ENCODE measurements at regions not wholly inside any gene's neighbourhood (a gene's known extent, or its start where the extent isn't known, plus 50 kb on each side); places are given as distances from the start of the nearest gene placed in this dataset.
"Not testable (repeated sequence)": the region's sequence is repeated elsewhere in the genome, so short reads cannot be mapped to it uniquely, and the experiment has no call there.

GRCh38 chr1:204782118-204782700, 88.5 kb upstream of the NFASC start:
- H3K36me3 ChIP-seq (ENCODE audit: insufficient read depth, low read length): no peaks in the 10 kb centered on the region
- no peak overlapping the region for H3K4me3 ChIP-seq (ENCODE audit: low read depth in 1 of 2, low read length in 2 of 2)
- no peaks in the 10 kb centered on the region for H3K27me3 ChIP-seq (ENCODE audit: control insufficient read depth in 1 of 2, insufficient read depth in 2 of 2, low read length in 2 of 2)
- H3K4me1 ChIP-seq (ENCODE audit: insufficient read depth, low read length): no peaks in the 10 kb centered on the region
- no peak overlapping the region for H3K27ac ChIP-seq (ENCODE audit: low read depth, low read length)
- no peak overlapping the region for H3K9ac ChIP-seq (ENCODE audit: low read length)
- no peaks in the 10 kb centered on the region for H3K9me3 ChIP-seq (ENCODE audit: low read length)

DNA sequence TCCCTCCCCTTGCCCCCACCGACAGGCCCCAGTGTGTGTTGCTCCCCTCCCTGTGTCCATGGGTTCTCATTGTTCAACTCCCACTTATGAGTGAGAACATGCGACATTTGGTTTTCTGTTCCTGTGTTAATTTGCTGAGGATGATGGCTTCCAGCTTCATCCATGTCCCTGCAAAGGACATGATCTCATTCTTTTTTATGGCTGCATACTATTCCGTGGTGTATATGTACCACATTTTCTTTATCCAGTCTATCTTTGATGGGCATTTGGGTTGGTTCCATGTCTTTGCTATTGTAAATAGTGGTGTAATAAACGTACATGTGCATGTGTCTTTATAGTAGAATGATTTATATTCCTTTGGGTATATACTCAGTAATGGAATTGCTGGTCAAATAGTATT, 85.6 kb upstream of the NFASC start:
- not testable (repeated sequence) for H3K27me3 ChIP-seq (ENCODE audit: control insufficient read depth in 1 of 2, insufficient read depth in 2 of 2, low read length in 2 of 2); H3K4me3 ChIP-seq (ENCODE audit: low read depth in 1 of 2, low read length in 2 of 2); H3K4me1 ChIP-seq (ENCODE audit: insufficient read depth, low read length); H3K9ac ChIP-seq (ENCODE audit: low read length); H3K36me3 ChIP-seq (ENCODE audit: insufficient read depth, low read length); H3K9me3 ChIP-seq (ENCODE audit: low read length); H3K27ac ChIP-seq (ENCODE audit: low read depth, low read length)

DNA sequence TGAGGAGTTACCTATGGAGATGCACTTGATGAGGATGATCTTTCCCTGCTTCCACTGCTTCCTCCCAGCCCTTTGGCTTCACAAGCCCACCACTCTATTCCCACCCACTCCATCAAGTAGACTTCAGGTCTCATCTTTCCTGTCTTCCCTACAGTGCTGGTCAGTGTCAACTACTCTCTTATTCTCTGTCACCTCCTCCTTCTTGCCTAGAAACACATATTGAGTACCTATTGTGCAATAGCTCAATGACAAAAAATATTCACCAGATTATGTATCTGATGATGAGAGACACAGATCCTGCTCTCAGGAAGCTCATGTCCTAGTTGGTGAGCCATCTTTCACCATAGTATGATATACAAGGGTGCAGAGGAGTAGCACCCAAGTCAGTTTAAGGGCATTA, 82.2 kb upstream of the NFASC start:
- Histone ChIP-seq H3K36me3 (ENCODE audit: insufficient read depth, low read length) (no peaks in the 10 kb centered on the region), H3K27me3 (ENCODE audit: control insufficient read depth in 1 of 2, insufficient read depth in 2 of 2, low read length in 2 of 2) (peaks cover 5 to 8% of the 10 kb centered on the region in 2 donors), H3K27ac (ENCODE audit: low read depth, low read length) (no peak overlapping the region), H3K4me3 (ENCODE audit: low read depth in 1 of 2, low read length in 2 of 2) (no peak overlapping the region), H3K4me1 (ENCODE audit: insufficient read depth, low read length) (no peaks in the 10 kb centered on the region), H3K9me3 (ENCODE audit: low read length) (no peaks in the 10 kb centered on the region), H3K9ac (ENCODE audit: low read length) (no peak overlapping the region)

GRCh38 chr1:204791453-204792353, 79.0 kb upstream of the NFASC start:
- Histone ChIP-seq H3K27me3 (ENCODE audit: control insufficient read depth in 1 of 2, insufficient read depth in 2 of 2, low read length in 2 of 2) (peaks cover 5 to 8% of the 10 kb centered on the region in 2 donors), H3K4me1 (ENCODE audit: insufficient read depth, low read length) (no peaks in the 10 kb centered on the region), H3K27ac (ENCODE audit: low read depth, low read length) (no peak overlapping the region), H3K9me3 (ENCODE audit: low read length) (no peaks in the 10 kb centered on the region), H3K36me3 (ENCODE audit: insufficient read depth, low read length) (no peaks in the 10 kb centered on the region), H3K4me3 (ENCODE audit: low read depth in 1 of 2, low read length in 2 of 2) (no peak overlapping the region), H3K9ac (ENCODE audit: low read length) (no peak overlapping the region)

- Histone ChIP-seq H3K9ac (ENCODE audit: low read length) (no peak overlapping the region), H3K9me3 (ENCODE audit: low read length) (no peaks in the 10 kb centered on the region), H3K4me1 (ENCODE audit: insufficient read depth, low read length) (no peaks in the 10 kb centered on the region), H3K27me3 (ENCODE audit: control insufficient read depth in 1 of 2, insufficient read depth in 2 of 2, low read length in 2 of 2) (peaks cover 5 to 8% of the 10 kb centered on the region in 2 donors), H3K27ac (ENCODE audit: low read depth, low read length) (no peak overlapping the region), H3K36me3 (ENCODE audit: insufficient read depth, low read length) (no peaks in the 10 kb centered on the region), H3K4me3 (ENCODE audit: low read depth in 1 of 2, low read length in 2 of 2) (no peak overlapping the region)
Observed at GRCh38 chr1:204792354-204792692, 78.3 kb upstream of the NFASC start.

DNA sequence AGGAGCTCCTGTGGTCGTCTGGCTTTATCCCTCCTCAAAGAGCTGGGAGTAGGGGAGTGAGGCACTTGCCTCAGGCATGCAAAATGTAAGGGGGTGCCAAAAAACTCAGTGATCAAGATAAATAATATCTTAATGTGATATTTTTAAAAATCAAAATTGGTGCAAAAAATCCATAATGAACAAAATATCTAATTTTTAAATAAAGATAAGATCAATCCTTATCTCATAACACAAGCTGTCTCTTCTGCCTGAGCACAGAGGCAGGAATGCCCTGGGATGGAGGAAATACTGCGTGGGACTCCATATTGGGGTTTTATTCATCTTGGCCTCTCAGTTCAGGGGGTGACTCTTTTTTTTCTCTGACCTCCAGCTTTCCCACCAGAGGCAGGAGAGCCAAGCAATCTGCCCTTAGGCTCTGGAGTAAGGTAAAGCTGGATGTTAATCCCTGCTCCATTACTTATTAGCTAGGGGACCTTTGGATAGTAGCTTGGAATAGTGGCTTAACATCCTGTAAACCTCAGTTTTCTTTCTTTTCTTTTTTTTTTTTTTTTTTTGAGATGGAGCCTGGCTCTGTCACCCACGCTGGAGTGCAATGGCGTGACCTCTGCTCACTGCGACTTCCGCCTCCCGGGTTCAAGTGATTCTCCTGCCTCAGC, 77.3 kb upstream of the NFASC start:
- Histone ChIP-seq H3K36me3 (ENCODE audit: insufficient read depth, low read length) (no peaks in the 10 kb centered on the region), H3K4me3 (ENCODE audit: low read depth in 1 of 2, low read length in 2 of 2) (no peak overlapping the region), H3K27ac (ENCODE audit: low read depth, low read length) (no peak overlapping the region), H3K9ac (ENCODE audit: low read length) (no peak overlapping the region), H3K4me1 (ENCODE audit: insufficient read depth, low read length) (no peaks in the 10 kb centered on the region), H3K27me3 (ENCODE audit: control insufficient read depth in 1 of 2, insufficient read depth in 2 of 2, low read length in 2 of 2) (peaks cover 5 to 8% of the 10 kb centered on the region in 2 donors), H3K9me3 (ENCODE audit: low read length) (no peaks in the 10 kb centered on the region)

GRCh38 chr1:204796886-204797285, 73.8 kb upstream of the NFASC start:
- not testable (repeated sequence) for H3K9me3 ChIP-seq (ENCODE audit: low read length); H3K27ac ChIP-seq (ENCODE audit: low read depth, low read length); H3K9ac ChIP-seq (ENCODE audit: low read length); H3K4me3 ChIP-seq (ENCODE audit: low read depth in 1 of 2, low read length in 2 of 2); H3K27me3 ChIP-seq (ENCODE audit: control insufficient read depth in 1 of 2, insufficient read depth in 2 of 2, low read length in 2 of 2); H3K36me3 ChIP-seq (ENCODE audit: insufficient read depth, low read length); H3K4me1 ChIP-seq (ENCODE audit: insufficient read depth, low read length)

DNA sequence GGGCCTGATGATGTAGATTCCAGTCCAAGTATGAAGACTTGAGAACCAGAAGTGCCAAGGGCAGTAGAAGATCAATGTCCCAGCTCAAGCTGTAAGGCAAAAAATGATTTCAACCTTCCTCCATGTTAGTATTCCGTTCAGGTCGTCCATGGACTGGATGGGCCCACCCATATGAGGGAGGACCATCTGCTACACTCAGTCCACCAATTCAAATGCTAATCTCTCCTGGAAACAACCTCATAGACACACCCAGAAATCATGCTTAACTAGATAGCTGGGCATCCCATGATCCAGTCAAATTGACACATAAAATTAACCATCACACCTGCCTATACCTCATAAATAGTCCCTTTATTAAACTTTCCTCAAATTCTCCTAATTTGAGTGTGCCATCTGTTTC, 73.3 kb upstream of the NFASC start:
- no peak overlapping the region for H3K27ac ChIP-seq (ENCODE audit: low read depth, low read length)
- H3K4me1 ChIP-seq (ENCODE audit: insufficient read depth, low read length): no peaks in the 10 kb centered on the region
- no peak overlapping the region for H3K4me3 ChIP-seq (ENCODE audit: low read depth in 1 of 2, low read length in 2 of 2)
- H3K9me3 ChIP-seq (ENCODE audit: low read length): no peaks in the 10 kb centered on the region
- H3K36me3 ChIP-seq (ENCODE audit: insufficient read depth, low read length): no peaks in the 10 kb centered on the region
- H3K27me3 ChIP-seq (ENCODE audit: control insufficient read depth in 1 of 2, insufficient read depth in 2 of 2, low read length in 2 of 2): no peaks in the 10 kb centered on the region
- H3K9ac ChIP-seq (ENCODE audit: low read length): no peak overlapping the region

DNA sequence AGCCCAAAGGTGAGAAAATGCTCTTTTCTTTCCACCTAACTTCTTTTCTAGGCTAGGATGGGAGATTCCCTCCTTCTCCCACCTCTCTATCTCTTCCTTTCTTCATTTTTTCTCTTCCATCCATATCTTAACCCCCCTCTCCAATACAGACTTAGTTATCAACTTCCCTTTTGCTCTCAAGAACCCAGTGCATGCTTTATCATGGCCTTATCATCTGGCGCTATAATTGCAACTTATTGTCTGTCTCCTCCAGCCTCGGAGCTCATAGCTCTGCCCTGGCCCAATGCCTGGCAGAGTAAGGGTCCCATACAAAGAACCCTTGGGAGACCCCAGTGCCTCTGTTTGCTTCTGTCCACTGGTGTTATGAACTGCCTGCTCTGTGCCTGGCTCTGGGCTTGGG, 71.0 kb upstream of the NFASC start:
- no peak overlapping the region for H3K9ac ChIP-seq (ENCODE audit: low read length)
- no peak overlapping the region for H3K4me3 ChIP-seq (ENCODE audit: low read depth in 1 of 2, low read length in 2 of 2)
- no peaks in the 10 kb centered on the region for H3K27me3 ChIP-seq (ENCODE audit: control insufficient read depth in 1 of 2, insufficient read depth in 2 of 2, low read length in 2 of 2)
- no peaks in the 10 kb centered on the region for H3K9me3 ChIP-seq (ENCODE audit: low read length)
- no peaks in the 10 kb centered on the region for H3K4me1 ChIP-seq (ENCODE audit: insufficient read depth, low read length)
- no peaks in the 10 kb centered on the region for H3K36me3 ChIP-seq (ENCODE audit: insufficient read depth, low read length)
- no peak overlapping the region for H3K27ac ChIP-seq (ENCODE audit: low read depth, low read length)

DNA sequence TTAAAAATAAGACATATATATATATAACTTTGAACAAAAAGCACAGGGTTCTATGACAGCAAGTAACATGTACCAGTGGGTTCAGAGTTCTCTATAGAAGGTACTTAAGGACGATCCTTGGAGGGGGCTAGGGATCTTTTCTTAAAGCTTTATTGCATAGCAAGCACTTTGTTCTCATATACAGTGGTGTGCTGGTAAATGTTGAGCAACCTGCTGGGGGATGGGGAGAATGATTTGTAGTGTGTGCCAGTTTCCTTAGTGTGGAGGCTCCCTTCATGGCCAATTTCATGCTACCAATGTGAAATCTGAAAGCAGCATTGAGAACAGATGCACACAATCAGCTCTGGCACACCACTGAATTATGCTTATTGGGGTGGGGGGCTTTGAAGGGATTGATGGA, 69.5 kb upstream of the NFASC start:
- no peaks in the 10 kb centered on the region for H3K9me3 ChIP-seq (ENCODE audit: low read length)
- H3K27ac ChIP-seq (ENCODE audit: low read depth, low read length): no peak overlapping the region
- H3K36me3 ChIP-seq (ENCODE audit: insufficient read depth, low read length): no peaks in the 10 kb centered on the region
- no peaks in the 10 kb centered on the region for H3K4me1 ChIP-seq (ENCODE audit: insufficient read depth, low read length)
- no peak overlapping the region for H3K4me3 ChIP-seq (ENCODE audit: low read depth in 1 of 2, low read length in 2 of 2)
- H3K27me3 ChIP-seq (ENCODE audit: control insufficient read depth in 1 of 2, insufficient read depth in 2 of 2, low read length in 2 of 2): no peaks in the 10 kb centered on the region
- H3K9ac ChIP-seq (ENCODE audit: low read length): no peak overlapping the region

GRCh38 chr1:204802401-204803175, 68.1 kb upstream of the NFASC start:
- peaks cover 4% of the 10 kb centered on the region for H3K4me1 ChIP-seq (ENCODE audit: insufficient read depth, low read length)
- no peaks in the 10 kb centered on the region for H3K9me3 ChIP-seq (ENCODE audit: low read length)
- no peak overlapping the region for H3K9ac ChIP-seq (ENCODE audit: low read length)
- no peak overlapping the region for H3K4me3 ChIP-seq (ENCODE audit: low read depth in 1 of 2, low read length in 2 of 2)
- H3K27me3 ChIP-seq (ENCODE audit: control insufficient read depth in 1 of 2, insufficient read depth in 2 of 2, low read length in 2 of 2): no peaks in the 10 kb centered on the region
- no peak overlapping the region for H3K27ac ChIP-seq (ENCODE audit: low read depth, low read length)
- H3K36me3 ChIP-seq (ENCODE audit: insufficient read depth, low read length): no peaks in the 10 kb centered on the region

Data from muscle layer of colon (tissue), 2 donors.